Stromal cell of bone marrow (primary cell): ENCODE measurements at regions not wholly inside any gene's neighbourhood (a gene's known extent, or its start where the extent isn't known, plus 50 kb on each side); places are given as distances from the start of the nearest gene placed in this dataset.

ENCODE experiments used
- DNase-seq: peaks from one replicate; pipeline ENCODE4 v3.0.0-alpha.2; 2012; ENCODE audit warnings: low read depth

DNA sequence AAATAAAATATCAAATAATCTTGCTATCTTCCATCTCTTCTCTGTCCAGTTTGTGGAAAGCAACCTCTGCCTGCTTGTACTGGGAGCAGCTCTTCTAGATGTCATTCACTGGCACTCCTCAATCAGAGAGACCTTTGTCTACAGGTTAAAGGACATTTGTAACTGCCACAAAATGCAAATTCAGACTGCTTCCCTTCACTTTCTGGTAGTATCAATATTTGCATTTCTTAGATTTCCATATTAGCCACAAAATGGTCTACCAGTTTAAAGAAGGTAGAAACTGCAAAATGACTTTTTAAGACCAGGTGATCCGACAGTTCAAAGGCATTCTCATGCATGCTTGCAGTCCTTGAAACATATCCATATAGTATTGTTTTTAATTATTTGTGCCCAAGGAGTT lies 51.7 kb upstream of the RCN1 start:
- no peak for DNase-seq

DNA sequence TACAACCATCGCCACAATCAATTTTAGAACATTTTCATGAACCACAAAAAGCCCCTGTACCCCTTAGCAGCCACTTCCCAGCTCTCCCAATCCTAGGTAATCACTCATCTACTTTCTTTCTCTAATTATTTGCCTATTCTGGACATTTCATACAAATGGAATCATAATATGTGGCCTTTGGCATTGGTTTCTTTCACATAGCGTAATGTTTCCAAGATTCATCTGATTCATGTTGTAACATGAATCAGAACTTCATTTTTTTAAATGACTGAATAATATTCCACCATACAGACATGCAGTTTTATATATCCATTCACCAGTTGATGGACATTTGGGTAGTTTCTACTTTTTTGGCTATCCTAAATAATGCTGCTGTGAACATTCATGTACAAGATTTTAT lies 56.2 kb upstream of the RCN1 start:
- peak; percentile 72 for DNase-seq

DNA sequence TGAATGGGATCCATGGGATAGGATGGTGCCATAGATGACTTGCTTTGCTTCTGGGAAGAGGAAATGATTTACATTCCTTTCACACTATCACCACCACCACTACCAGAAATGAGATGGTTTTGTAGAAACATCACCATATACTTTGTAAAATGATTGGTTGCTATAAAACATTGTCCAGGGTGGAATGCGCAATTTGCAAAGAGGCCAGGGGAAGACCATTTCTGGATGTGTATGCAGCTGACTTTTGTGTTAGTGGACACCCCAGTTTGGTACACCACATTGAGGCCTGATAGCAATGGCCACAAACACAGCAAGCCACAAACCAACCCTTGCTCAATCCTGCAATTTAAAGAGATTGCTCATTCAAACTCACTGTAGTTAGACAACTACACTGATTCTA lies 56.7 kb upstream of the RCN1 start:
- DNase-seq = peak; percentile 95

DNA sequence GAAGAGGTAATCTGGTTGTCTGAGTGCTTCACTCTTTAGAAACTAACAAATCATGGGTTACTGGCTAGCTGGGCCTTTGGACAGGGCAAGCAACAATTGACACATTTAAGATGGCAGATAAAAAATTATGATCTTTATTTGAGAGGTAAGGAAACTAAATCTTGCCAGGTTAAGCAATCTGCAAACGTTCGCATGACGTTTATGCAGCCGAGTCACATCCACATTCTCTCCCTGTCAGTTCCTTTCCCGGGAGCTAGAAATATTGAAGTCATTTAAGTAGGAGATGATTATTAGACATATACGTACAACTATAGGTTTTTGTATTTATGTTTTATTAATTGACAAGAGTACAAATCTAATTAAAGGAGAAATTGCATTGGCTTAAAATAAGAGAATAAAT lies 57.4 kb upstream of the RCN1 start:
- DNase-seq = no peak

DNA sequence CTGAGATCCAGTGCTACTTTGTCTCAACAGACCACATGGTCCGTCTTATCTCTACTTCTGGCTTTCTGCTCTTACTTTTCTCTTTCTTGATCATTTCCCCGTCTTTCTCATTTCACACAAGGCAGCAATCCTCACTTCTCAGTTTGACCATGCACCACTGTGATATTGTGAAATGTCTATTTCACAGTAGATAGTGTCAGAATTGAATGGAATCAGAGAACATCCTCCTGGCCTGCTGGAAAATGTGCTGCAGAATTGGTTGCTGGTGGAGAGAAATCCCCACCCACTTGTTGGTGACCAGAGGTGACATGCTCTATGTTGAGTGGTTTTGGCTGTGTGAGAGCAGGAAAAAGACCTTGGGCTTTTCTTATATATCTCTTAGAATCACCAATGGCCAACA lies 57.8 kb upstream of the RCN1 start:
- no peak for DNase-seq

DNA sequence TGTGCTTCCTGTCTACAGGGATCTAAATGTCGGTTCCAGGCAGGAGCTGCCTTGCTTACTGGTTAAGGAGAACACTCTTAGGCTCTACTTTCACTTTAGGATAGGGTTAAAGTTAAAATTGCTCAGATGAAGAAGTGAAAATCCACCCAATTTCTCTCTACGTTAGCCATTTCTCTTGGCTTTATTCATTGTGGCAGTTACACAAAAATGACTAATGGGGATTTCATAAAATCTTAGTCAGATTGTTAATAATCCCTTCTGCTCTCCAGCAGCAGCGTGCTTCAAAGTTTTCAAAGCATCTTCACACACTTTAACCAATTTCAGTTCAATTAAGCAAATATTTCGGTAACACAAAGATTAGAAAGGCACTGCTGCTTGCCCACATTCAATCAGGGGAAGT lies 58.4 kb upstream of the RCN1 start:
- no peak for DNase-seq

DNA sequence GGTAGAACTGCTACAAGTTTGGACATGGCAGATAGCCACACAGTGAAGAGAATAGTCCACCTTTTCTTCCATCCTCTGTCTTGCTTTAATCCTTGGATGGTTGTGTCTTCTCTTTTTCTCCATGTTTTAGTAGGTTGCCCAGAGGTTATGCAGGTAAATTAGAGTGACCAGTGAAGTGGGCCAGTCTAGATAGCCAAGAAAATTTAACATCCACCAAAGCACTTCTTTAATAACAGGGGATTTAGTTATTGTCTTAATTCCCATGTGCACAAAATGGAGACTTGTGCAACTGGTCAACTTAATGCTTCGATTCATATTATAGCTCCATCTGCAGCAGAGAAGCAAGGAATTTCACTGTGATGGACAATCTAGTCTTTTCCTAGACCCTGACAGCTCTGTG lies 58.8 kb upstream of the RCN1 start:
- DNase-seq = no peak

DNA sequence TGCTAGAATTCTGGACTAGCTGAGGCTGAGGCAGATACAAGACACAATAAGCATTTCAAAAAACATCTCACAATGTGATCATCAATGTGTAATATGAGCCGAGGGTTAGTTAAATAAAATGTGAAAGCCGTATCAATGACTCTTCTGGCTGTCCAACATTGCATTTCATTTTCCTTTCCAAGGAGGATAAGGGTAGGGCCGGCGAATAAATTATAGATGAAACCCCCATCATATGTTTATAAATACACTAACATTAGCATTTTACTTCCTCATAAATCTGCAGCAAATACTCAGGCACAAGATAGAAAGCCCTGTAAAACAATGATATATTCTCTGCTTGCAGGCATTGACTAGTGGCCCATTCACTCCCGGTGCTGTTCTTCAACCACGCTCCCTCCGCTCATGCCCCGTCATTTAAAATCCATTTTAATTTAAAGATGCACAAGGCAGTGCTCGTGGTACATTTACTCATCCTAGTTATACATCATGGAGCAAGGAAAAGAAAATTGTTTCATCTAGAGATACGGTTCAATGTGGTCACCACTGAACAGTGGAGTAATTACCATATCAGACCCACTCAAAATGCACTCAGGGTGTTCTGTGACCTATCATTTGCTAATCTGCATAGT lies 59.9 kb upstream of the RCN1 start:
- DNase-seq = no peak

DNA sequence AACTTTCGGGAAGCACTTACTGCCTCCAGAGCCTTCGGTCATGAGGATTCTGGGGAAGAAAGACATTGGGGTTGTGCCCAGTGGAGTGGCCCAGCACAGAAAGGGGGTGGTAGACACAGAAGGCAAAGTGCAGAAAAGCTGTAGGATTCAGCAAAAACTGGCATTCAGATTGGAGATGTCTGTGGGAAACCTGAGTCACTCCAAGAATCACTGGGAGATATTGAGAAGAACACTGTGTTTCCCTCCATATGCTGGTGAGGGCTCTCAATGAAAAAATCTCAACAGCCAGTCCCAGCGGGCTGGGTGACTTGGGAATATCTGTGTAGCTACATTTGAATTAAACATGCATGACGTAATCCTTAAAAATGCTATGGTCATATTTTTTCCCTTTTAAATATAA lies 61.2 kb upstream of the RCN1 start:
- peak; percentile 75 for DNase-seq

DNA sequence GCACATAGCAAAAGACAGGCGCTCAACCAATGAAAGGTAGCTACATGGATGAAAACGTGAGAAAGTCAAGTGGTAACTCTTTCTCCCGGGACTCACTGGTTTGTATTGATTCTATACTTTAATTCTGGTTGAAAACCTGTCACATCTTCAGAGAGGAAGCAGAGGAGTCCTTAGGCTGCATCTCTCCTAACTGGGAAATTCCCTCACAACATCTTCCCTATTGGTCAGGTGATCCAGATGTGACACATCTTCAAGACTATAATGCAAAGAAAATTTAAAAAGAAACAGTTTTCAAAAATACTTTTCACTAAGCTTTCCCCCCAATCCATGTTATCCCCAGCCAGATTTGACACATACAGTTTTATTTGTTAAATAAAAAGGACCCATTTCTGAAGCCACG lies 62.7 kb upstream of the RCN1 start:
- no peak for DNase-seq

DNA sequence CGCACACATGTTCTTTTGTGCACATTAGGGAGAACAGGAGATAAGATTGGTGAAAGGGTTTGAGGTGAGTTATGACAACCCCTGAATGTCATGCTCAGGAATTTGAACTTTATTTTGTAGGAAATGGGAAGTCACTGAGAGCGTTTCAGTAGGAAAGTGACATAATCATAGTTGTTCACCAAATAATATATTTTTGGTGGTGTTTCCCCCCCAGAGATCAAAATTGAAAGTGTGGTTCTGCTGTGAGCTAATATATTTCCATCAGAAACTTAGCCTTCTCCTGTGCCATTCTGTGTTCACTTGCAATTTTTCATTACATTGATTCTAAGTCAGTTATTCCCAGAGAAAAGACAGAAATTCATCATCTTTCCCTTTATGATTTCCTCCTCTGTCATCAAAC lies 64.1 kb upstream of the RCN1 start:
- no peak for DNase-seq

DNA sequence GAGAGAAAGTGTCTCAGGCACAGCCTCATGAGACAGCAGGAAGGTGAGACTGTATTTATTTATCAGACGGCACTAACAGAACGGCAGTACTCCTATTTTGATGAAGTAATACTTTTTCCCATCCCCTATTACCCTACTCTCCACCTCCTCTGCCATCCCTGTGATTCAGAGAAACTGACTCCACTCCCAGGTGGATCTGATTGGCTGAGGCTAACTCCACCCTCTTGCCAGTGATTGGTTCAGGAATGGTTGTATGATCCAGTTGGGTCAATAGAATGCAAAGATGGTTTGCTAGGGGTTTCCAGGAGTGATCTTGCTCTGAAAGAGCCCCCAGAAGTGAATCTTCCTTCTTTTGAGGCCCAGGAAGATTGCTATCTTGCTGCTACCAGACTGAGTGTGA lies 65.9 kb upstream of the RCN1 start:
- DNase-seq = no peak

DNA sequence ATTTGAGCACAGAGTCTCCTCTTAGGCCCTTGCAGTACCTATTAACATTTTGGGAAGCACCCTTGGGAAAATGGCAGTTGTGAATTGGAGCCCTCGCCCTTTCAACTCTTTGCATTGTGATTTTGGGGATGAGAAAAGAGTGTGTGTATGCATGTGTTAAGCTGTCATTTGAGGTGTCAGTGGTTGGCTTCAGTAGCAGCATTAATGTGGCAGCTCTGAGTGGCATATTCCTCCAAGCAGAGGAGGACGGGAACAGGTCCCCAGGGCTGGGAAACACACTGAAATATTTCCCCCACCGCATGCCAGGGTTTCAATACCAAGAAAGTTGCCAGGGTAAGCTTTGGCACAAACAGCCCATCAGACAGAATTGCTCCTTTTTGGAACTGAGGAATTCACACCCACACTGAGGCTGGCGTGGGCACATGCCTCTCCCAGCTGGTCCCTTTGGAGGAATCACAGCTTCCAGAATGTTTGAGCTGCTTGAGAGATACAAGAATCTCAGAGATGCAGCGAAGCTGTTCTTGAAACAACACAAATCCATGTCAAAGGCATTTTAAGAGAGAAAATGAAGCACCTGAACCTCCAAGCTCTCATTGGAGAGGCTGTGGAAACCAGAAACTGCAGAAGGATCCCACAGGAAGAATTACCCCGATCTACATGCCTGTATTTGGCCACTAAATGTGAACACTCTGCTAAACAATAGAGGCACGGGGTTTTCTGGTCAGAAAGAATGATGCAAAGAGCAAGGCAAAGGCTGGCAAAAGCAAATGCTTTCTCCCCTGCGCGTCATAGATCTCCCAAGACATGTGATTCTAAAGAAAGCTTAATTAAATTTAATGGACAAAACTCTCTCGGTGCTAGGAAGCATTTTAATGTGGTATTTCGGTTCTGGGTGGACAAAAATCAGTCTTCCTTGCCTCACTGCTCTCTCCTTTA lies 67.2 kb upstream of the RCN1 start:
- DNase-seq = no peak

DNA sequence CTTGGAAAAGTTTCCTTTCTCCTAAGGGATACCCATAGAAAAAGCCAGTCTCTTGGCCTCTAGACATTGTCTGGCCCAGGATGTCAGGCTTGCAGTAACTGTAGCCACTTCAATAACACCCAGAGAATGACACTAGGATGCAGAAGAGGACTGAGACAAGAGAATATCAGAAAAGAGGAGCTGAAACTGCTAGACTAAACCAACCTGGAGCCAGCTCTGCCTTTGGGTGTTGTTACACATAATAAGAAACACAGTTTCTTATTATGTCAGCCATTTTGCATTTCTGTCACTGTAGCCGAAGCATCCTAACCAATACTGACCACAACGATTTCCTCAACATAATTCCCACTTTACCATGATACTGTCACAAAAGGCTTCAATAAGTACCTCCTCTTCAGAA lies 72.2 kb upstream of the RCN1 start:
- no peak for DNase-seq

DNA sequence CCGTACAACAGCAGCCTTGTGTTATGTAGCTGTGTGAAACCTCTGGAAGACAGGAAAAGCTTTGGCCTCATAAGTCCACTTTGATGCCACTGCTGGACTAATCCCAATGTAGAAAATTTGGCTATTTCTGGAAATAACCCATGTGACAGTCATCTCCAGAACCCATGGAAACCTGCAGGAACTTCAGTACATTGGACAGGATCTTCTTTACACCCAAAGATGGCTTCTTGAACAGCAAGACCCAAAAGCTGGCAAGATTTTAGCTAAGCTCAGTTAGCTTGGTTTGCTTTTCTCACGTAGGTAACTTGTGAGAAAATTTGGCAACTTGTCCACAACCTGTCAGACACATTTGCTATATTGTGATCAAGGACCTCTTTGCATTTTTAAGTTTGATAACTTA lies 74.8 kb upstream of the RCN1 start:
- no peak for DNase-seq

DNA sequence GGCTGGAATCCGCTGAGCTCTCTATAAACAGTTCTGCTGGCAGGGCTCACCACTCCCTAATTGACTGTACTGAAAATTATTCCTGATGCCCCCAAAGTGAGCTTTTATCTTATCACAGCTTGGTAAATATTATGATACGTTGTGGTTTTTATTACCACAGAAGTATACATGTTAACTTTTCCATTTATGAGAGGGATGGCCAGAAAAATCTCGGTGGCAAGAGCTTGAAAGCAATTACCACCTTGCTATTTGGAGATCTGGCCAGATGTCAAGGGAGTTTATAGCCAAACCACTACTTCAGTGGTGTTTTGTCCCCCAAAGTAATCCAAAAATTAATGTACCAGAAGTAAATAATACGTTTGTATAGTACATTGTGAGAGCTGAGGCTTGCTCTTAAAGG lies 75.4 kb upstream of the RCN1 start:
- no peak for DNase-seq

DNA sequence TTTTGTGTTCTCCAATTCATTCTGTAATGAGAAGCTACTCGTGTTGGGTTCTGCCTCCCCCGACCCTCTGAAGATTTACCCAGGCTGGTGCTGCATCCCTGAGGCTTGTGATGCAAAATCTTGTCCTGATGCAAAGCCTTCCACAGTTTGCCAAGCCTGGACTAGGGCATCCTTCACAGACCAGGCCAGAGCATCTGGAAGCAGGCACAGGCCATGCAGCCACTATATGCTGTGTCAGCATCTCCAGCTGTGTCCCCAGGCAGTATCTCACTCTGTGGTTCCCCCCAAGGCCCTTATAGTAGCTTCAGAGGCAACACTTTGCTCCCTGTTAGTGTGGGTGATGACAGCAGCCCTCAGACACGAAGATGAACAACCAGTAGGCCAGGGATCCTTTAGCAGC lies 77.3 kb upstream of the RCN1 start:
- no peak for DNase-seq

DNA sequence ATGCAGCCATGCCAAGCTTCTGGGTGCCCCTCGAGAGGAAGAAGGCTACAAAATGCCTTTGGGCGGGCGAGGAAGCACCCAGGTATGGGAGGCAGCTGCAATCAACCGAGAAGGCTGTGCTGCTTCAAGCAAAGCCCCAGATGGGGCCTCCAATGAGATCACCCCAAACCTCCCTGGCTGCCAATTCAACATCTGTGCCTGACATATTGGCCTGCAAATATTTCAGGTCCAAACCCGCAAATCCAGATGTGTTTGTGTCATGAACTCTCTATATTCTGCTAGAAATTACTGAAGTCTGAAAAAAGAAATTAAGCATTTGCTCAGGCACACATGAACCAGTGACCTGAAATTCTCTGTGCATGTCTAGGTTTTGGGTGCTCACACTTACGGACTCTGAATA lies 78.8 kb upstream of the RCN1 start:
- no peak for DNase-seq

DNA sequence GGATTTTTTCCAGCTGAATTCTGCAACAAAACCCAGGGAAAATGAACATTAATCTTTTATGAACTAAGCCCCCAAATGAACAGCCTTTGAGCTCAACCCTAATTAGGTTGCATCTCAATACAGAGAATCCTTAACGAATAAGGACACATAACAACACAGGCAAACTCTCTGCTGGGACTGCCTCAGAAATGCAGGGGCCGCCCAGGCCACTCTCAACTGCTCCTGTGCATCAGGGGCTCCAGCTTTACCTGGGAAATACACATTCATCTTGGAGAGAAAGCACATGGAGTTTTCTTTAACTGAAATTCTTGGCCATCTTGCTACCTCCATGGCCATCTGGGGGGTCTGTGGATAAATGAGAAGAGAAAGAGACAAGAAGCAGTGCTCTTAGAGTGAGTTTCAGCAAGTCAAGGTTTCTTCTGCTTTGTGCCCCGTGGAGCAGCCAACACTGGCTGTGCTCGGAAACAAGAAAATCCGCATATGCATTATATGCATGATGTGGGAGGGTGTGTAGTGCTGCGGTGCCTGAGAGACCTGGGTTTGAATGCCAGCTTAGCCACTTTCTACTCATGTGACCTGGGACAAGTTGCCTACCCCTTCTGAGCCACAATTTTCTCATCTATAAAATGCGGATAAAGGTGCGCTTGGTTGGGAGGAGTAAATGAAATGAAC lies 81.9 kb upstream of the RCN1 start:
- DNase-seq = no peak

DNA sequence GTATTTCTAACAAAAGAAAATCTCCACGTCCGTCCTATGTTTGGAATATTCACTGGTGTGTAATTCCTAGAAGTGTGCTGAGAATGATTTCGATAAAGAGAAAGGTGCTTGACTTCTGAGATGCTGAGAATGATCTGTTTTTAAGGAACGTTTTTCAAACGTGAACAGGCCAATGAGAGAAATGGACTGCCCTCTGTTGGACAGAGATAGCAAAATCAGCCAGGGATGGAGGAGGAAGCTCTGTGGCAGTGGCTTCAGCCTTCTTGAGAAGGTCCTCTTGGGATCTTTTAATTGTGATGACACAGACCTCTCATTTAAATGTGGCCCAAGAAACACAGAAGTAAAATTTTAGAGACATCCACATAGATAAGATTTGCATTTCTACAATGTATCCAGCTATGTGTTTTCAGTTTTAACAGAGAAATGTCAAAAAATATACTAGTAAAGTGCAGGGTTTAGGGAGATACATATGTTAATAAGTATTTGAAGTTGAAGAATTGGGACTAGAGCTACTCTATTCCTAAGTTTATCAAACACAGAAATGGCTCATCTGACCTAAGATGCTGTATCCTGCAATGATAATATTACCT lies 84.0 kb upstream of the RCN1 start:
- DNase-seq = peak; percentile 30

DNA sequence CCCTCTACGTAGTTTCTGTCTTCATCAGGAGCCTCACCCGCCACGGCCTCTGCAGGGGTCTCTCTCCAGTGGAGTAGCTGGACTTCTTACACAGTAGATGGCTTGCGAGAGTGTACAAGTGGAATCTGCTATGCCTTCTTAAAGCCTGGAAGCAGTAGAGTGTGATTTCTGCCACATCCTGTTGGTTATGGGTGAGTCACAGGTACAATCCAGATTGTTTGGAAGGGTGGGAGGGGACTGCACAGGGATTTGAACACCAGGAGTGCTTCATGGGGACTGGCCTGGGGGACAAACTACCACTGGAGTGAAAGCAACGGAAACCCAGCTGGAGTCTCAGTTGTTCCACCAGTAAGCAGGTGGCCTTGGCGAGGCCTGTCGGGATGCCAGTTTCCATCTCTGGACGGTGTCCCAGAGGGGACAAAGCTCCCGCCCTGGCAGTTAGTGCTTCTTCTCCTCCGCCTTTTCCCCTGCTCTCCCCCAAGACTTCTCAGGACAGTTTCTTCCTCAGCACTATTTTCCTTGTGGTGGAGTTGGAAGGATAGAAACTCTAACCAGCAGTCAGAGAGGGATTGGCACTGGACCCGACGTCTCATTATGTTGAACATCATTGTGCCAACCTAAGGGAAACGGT lies 85.0 kb upstream of the RCN1 start:
- DNase-seq = no peak

DNA sequence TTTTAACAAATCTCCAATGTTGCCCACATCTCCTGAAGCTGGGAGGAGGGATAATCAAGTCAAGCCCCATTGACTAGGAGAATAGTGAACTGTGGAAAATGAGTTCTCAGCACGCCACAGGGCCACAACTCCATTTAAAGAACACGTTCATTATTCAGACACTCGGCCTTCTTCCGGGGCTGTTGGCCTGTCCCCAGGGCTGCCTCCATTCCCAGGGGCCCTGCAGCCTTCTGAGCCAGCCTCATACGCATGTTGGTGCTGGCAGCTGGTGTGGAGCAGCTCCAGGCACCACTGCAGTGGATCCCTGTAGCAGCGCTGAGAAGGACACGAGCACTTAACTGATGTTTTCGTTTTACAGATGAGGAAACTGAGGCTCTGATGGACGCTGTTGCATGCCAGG lies 87.5 kb upstream of the RCN1 start:
- no peak for DNase-seq
